Activated CD4-positive, alpha-beta T cell treated with anti-CD3 and anti-CD28 coated beads, Interleukin-2, amount 50 U/mL, for 16 hours (primary cell): ENCODE measurements at regions not wholly inside any gene's neighbourhood (a gene's known extent, or its start where the extent isn't known, plus 50 kb on each side); places are given as distances from the start of the nearest gene placed in this dataset.
"Not testable (repeated sequence)": the region's sequence is repeated elsewhere in the genome, so short reads cannot be mapped to it uniquely, and the experiment has no call there.

ENCODE experiments used
- DNase-seq: peaks from one replicate; pipeline ENCODE4 v3.0.0-alpha.2; 2020

DNA sequence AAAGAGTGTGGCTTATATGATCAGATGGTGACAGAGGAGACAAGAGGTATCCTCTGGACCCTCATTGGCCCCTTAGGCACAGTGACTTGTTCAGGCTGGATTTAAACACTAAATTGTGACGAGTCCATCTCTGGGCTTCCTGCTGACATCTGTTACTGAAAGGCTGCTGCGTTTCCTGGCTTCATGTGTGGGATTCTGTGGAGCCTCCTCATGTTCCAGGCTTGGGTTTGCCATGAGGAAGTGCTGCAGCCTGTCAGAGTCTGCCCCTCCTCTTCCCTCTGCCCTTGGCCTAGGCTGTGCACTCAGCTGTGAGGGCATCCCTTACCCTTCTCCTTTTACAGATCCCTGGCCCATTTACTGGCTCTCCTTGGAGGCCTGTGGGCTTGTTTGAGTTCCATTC is 159.1 kb upstream of the TTC29 start:
- no peak for DNase-seq

DNA sequence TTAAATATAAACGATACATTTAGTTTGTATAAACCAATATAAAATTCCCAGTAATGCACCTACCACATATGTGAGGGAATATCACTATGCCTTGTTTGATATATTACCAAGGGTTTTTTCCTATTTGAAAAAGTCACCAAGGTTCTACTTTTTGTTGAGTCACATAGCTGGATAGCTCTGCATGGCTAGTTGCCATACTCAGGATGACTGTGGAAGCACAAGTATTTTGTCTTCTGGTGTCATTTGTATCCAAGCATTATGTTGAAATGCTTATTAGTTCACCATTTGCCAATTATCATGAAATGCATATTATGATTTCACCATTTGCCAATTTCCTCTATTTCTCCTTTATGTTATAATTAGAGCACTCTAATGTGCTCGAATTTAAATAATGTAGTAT is 162.7 kb upstream of the TTC29 start:
- DNase-seq, result no peak

DNA sequence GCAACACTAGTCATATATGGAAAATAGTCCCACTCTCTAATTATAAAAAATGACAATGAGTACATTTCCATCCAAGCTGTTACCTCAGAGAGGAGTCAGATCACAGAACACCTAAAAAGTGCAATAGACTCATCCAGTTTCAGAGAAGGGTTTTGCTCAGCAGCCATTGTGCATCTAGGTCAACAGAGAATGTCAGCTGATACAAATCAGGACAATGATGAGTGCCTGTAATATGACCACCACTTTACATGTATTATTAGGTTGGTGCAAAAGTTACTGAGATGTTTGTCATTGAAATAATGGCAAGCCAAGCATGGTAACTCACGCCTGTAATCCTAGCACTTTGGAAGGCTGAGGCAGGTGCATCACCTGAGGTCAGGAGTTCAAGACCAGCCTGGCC is 164.1 kb upstream of the TTC29 start:
- DNase-seq, result no peak

DNA sequence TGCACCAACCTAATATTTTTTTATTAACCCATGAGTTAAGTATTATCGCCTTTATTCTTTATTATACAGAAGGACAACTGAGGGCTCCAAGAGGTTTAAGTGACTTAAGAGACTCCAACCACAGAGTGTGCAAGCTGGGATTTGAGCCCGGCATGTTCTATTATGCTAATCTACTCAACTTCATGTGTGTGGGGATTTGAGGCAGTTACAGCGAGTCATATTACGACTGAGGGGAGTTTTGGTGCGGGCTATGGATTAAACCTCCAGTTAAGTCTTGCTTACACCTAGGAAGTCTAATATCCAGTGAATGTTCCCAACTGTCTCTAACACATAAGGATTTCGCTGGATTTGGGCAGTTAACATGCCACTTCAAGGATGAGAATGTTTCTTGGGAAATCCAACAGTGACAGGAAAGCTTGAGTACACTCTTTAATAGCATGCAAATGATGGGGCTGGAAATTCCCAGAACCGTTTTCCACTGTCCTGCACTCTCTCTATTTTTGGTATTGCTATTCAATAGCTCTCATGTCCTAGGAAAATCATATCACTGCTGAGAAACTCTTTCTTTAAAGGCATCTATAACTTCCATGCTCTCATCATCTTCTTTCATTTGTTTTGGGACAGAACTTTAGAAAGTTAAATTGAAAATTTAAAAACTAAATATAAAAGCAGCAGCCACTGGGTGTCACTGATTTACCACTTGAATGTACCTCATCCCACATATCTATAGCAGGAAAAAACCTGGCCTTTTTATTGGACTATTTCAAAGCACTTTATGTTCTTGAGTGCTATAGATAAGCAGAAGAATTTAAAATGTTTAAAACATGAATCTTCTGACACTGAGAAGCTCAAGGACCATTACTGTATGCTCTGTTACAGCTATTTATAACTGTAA is 165.1 kb upstream of the TTC29 start:
- no peak for DNase-seq

DNA sequence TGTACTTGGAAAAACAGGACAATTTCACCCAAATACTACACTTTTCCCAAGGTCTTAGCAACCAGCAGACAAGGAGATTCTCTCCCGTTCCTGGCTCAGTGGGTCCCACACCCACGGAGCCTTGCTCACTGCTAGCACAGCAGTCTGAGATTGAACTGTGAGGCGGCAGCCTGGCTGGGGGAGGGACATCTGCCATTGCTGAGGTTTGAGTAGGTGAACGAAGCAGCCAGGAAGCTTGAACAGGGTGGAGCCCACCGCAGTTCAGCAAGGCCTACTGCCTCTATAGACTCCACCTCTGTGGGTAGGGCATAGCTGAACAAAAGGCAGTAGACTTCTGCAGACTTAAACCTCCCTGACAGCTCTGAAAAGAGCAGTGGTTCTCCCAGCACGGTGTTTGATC is 166.5 kb upstream of the TTC29 start:
- DNase-seq, result not testable (repeated sequence)

DNA sequence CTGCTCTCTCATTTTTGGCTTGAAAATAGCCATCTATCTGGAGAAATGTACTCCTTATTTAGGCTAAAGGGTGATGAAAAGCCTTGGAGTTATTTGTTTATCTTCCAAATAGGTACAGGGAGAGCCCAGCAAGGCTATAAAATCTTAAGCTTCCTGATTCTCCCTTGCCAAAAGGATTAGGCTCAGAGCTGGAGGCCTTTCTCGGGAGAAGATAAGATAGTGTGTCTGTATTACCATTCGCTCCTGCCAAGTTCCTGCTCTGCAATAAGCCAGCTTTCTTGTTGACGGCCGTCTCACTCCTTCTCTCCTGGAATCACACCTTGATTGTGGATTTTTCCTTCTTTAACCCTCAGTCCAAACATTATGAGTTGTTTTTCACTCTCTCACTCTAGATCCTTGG is 171.8 kb upstream of the TTC29 start:
- no peak for DNase-seq

DNA sequence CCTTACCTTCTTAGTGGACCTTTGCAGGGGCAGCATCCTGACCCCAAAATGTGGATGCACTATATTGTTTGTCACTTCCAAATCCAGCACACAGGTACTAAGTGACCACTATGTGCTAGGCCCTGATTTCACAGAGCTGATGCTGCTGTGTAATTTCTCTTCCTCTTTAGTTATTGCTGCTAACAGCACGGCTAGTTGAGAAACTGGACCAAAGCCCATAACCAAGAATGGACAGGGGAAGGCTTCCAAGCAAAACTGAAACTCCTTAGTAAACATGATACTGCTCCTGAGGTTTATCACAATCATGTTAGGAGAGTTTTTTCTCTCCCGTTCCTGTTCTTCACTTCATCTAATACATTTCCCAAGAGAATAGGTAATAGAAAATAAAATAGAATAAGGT is 172.9 kb upstream of the TTC29 start:
- no peak for DNase-seq

DNA sequence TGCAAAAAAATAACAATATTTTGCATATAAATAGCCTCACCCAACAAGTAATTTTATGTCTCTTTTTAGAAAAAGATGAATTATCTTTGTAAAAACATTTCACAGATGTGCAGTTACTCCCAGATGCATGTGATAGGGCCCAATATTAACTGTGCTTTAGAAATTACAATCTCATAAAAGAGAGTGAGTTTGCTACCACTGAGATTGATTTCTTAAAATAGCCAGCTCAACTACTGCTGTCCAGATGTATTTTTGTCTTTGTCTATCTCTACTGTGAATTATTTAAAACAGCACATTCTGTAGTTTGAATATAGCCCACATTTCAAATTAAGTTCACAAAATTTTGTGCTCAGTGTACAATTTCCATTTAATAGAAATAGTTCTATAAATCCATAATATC is 177.0 kb upstream of the TTC29 start:
- DNase-seq, result no peak

DNA sequence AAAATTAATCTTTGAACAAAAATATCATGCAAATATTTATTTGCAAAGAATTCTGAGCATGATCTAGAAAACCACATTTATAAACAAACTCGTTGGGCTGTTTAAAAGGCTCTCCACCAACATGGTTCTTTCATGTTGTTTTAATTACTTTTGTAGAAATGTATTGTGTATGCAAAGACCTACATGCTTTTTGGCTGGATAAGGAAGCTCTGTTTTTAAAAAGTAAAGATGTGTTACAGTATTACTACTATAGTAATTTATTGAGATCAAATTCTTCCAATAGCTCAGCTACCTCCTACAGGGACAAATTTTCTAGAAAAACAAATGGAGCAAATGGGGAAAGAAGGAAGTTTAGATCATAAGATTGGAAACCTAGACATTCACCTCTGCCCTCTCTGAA is 177.5 kb upstream of the TTC29 start:
- DNase-seq, result no peak

DNA sequence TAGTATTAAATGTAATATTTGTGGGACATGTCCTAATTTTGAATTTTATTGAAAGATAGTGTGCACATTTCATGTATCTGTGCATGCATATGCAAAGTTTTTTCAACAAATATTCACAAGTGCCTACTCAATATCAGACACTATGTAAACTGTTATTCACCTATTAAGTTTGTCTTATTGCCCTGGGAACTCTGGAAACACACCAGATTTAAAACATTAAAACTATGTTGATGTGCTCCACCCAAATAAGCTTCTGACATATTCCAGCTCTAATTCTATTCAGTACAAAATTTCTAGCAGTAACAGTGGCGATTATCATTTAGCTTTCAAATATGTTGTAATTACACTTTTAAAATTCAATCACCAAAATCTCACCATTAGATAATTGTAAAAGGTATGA is 183.1 kb upstream of the TTC29 start:
- DNase-seq, result no peak

DNA sequence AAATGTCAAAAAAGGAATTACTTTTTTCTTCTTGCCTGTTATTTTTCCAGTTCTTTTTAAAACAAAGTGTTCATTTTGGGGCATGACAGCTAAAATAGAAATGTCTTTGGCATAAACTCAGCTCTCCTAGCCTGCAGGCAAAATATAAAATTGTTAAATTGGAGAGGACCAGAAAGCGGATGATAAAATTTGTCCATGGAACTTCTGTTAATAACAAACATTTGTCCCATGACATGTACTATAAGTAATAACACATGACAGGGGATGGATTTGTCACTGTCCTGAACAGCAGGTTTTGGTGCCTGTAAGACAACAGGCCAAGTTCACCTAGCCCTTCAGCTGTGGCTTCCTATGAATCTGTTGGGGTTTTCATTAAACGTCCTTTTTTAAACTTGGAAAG is 184.0 kb upstream of the TTC29 start:
- no peak for DNase-seq

DNA sequence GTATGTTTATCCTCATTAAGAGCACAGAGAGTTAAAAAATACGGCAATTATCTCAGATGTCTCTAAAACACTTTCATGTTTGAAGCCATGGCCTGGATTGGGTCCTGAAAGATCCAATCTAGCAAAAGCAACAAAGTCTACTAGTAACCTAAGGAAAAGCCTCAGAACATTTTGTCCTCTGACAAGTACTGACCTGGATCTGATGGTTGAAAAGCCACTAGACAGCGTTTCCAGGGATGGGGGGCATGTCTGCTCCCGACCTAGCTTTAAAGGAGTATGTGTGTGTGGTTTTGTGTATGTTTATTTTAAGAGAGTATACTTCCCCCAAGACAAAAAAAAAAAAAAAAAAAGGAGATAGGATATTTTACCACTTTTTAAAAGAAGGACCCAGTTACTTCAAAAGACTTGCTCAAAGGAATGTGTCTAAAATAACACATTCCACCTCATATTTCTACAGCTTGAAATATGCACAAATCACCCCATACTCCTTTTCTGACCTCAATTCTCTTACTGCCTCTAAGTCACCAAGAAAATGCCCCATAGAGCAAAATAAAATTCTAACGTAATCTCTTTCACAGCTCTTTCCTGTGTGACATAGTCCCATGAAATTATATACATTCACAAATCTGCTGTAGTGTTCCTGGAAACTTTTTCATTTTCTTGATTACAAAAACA is 189.0 kb upstream of the TTC29 start:
- no peak for DNase-seq

DNA sequence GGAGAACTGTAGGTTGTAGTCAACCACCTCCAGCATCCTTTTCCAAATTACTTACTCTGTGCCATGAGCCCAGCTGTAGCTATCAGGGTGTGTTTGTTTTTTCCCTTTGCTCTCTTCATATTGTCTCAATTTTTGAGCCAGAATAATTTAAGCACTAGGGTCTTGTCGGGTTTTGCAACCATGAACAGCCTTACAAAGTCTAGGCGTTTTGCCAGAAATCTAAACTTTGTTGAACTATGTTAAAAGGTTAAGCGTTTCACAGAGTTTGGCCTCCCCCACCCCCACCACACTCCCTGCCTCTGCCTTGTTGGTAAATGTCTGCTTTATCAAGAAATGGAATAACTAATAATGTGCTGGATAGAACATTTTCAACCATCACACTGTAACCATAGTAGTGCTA is 190.6 kb upstream of the TTC29 start:
- no peak for DNase-seq

DNA sequence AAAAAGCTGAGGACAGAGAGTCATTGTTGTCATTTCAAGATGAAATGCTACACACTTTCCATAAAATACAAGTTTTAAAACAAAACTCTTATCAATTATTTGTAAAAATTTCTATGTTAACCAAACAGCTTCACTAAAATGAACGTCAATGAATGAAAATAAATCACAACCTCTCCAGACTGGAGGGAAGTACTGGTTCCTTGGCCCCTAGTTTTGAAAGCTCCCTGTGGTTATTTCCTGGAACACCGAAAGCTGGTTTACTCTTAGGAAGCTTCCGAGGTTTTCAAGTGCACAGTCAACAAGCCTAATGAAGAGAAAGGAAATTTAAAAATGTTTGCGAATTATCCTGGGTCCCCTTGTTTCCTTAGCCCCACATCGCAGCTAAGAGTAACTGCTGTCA is 191.1 kb upstream of the TTC29 start:
- no peak for DNase-seq

DNA sequence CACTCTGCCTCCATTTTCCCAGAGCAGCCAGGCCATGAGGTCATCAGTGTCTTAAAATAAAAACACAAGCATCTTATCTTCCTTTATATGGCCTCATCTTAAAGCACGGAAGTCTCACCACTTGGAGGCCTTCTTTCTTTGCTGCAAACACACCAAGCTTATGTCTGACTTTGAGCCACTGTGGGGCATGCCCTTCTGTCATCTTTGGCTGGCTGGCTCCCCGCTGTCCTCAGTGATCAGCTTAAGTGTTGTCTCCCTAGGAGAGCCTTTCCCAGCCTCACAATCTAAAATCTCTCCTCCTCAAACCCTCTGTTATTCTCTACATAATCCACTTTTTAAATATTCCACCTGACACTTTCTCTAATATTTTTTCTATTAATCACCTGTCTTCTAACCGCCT is 191.6 kb upstream of the TTC29 start:
- DNase-seq, result no peak

DNA sequence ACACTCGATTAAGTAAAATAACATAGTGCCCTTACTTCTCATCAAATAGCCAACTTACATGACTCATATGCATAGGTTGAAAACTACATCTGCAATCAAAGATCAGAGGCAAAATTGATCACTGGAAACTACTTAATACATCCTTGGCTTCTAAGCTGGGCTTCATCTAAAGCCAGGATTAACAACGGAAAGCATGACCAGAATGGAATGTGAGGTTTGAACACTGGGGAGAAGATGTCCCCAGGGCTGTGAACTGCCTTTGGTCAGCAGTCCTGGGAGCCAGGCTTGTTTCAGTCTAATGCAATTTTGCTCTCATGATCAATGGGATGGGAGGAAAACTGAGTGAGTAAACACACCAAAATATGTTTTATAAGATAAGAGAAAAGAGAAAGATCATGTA is 192.5 kb upstream of the TTC29 start:
- DNase-seq, result no peak

DNA sequence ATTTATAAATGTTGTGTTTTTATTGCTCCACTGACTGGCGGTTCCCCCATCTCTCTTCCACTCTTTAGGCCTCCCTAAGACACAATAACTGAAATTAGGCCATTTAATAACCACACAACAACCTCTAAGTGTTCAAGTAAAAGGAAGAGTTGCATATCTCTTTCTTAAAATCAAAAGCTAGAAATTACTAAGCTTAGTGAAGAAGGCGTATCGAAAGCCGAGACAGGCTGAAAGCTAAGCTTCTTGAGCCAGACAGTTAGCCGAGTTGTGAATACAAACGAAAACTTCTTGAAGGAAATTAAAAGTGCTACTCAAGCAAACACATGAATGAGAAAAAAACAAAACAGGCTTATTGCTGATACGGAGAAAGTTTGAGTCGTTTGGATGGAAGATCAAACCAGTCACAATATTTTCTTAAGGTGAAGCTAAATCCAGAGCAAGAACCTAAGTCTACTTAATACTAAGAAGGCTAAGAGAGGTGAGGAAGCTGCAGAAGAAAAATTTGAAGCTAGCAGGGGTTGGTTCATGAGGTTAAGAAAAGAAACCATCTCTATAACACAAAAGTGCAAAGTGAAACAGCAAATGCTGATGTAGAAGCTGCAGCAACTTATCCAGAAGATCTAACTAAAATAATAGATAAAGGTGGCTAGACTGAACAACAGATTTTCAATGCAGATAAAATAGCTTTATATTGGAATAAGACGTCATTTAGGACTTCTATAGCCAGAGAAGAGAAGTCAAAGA is 194.0 kb upstream of the TTC29 start:
- DNase-seq, result peak; percentile 16

DNA sequence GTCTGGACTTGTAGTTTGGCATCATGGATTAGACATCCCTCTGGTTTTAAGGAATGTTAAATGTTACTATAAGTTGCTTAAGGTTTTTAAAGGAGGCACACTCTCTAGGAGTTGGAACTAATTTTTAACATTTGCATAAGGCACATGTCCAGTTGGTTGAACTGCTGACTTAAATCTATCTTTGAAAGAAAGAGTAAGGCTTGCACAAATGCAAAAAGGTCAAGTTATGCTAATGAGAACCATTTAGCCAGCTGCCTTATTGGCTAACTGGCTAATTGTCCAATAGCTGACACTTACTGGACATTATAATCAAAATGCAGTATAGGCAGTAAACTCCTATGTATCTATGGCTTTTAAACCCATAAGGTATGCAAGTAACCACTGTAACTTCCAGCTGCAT is 206.1 kb upstream of the TTC29 start:
- DNase-seq, result no peak

DNA sequence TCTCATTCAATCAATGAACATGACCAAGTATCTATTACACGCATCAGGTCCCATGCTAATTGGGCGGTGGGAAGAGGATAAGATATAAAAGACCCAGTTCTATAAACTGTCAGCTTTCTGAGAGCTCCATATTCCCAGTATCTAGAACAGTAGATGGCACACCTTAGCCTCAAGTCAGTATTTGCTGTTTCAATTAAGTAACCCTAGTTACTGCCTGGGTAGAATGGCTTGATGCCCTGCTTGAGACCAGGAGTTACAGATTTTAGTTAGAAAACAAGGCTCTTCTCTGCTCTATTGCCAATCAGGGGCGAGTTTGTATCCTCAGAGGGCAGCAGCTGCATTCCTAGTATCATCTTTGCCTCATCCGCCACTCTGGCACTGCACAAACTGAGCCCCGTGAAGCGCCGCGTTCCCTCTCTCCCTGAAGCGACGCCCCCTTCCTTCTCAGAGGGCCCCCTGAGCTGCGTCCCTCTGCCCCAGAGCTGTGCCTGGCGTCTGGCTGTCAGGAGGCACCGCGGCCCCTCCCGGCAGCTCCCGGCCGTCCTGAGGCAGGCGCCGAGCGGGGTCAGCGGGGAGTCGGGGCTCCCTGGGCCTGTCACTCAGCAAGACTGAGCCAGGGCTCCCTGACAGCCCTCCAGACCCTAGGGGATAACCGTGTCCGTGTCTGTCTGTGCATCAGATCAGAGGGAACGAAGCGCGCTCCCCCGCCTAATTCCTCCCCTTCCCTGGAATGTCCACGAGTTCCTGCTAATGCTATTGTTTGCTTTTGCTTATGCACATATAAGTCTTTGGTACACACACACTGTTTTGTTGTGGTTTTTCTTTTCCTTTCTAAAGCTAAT is 212.4 kb upstream of the TTC29 start:
- no peak for DNase-seq

DNA sequence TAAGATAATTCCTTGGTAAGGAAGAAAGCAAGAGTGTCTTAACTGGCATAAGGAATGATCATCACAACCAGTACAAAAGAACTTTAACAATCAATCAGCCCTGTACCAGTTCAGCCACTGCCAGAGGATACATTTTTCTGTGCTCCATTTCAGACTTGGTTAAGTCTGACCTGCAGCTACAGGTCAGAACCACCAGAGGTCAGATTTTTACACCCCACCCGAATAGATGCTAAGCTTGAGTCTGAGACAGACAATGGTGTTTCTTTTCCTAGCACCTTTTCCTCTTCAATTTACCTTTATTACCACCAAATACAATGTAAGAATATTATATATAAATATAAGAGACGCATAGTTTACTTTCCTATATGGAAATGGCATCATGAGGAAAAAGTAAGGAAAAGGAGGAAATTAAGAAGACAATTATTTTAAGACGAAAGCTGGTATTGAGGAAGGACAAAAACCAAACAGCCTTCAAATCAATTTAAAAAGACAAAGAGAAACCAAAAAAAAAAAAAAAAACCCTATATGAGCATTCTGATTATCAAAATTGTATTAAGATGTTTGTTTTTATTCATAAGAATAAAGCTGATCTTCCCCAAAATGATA is 215.3 kb upstream of the TTC29 start:
- peak; percentile 36 for DNase-seq

DNA sequence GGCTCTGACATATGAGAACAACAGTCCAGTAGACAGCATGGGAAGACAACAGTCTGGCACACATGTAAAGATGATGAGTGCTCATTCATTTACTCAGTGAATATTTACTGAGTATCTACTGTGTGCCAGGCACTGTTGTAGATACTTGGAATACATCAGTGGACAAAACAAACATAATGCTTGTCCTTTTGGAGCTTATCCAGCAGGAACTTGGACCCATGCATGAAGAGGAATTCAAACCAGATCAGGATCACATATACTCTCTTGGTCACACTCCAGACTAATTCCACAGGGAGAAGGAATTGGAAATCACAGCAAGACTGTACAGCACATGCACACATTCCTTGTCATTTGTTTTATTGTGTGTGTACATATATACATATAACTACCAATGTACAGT is 217.6 kb upstream of the TTC29 start:
- no peak for DNase-seq

DNA sequence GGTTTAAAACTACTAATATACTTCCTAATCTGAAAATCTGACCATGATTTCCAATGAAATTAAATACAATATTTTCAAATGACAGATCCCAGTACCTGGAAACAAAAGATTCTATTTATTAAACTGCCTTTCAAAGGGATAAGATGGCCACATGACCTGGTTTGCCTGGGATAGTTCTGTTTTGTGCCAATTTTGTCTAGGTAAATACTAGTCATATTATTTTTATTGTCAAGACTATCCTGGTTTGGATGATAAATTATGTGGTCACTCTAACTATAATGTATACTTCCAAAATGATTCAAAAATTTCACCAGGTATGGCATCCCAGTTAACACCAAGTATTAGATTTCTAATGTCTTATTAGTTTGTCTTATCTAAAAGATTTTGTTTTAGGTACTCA is 222.5 kb upstream of the TTC29 start:
- DNase-seq, result not testable (repeated sequence)

DNA sequence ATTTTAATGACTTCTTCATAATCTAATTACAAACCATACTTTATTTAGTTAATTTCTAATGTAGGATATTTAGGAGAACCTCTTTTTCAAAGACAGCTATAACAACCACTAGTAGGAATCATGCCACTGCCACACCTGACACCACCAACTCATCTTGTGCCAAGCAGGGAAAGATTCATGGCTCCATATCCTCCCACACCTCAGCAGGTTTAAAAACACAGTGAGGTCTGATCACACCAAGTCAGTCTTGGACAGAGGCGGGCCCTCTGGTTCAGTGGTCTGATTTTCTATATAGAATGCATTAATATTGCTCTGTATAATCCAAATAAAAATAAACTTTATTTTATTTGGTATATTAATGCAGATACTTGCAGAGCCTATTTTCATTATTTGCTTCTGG is 227.7 kb upstream of the TTC29 start:
- no peak for DNase-seq
